T-helper 2 cell treated with Interferon-gamma antibody and Interleukin-4, amounts not matched to agents 100 ng/mL and 5 ng/mL, for 36 hours (primary cell): ENCODE measurements at regions not wholly inside any gene's neighbourhood (a gene's known extent, or its start where the extent isn't known, plus 50 kb on each side); places are given as distances from the start of the nearest gene placed in this dataset.
"Not testable (repeated sequence)": the region's sequence is repeated elsewhere in the genome, so short reads cannot be mapped to it uniquely, and the experiment has no call there.

ENCODE experiments used
- intact Hi-C: fragments of 100-400 bp; cut with micrococcal nuclease; formaldehyde crosslinking; loops from one replicate; pipeline ENCODE4 v1.15.1; 2023

DNA sequence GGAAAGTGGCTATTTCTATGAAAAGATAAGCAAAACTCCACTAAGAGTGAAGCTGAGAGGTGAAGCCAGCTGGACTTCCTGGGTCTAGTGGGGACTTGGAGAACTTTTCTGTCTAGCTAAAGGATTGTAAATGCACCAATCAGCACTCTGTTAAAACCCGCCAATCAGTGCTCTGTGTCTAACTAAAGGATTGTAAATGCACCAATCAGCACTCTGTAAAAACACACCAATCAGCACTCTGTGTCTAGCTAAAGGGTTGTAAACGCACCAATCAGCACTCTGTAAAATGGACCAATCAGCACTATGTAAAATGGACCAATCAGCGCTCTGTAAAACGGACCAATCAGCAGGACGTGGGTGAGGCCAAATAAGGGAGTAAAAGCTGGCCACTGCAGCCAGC, 364.8 kb upstream of the GRAMD2B start:
- intact Hi-C loops = not testable (repeated sequence)

- intact Hi-C loops = no loop called here
Observed at GRCh38 chr5:126062398-126063221, 360.6 kb upstream of the GRAMD2B start.

DNA sequence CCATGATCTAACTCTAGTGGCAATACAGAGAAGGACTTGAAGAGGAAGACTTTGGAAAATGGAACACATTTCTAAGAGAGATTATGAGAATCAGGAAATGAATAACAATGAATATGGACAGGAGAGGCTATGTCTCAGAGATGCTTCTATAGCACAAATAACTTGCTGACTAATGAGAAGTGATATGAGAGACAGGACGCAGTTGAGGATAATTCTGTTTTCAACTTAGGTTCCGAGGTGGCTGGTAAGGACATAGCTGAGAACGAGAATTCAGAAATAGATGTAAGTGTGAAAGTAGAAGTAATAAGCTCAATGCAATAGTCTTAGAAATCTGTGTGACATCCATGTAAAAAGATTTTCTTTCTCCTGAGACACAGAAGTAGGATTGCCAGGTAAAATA, 358.1 kb upstream of the GRAMD2B start:
- intact Hi-C loops = no loop called here

GRCh38 chr5:126066836-126067235, 356.4 kb upstream of the GRAMD2B start:
- intact Hi-C loops = no loop called here

- intact Hi-C loops = no loop called here
Observed at GRCh38 chr5:126067404-126067803, 355.8 kb upstream of the GRAMD2B start.

DNA sequence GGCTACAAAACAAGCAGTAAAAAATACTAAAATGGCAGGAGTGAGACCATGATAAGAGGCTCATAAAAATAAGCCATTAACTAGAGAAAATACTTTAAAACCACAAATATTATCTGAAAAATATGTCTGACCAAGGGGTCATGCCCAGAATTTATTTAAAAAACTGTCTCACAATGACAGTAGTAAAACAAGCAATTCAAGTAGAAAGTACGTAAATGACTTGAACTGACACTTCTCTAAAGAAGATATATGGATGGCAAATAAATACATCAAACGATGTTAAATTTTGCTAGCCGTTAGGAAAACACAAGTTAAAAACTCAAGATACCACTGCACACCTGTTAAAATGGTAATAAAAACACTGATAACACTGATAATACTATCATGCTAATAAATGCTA, 353.9 kb upstream of the GRAMD2B start:
- intact Hi-C loops = no loop called here

DNA sequence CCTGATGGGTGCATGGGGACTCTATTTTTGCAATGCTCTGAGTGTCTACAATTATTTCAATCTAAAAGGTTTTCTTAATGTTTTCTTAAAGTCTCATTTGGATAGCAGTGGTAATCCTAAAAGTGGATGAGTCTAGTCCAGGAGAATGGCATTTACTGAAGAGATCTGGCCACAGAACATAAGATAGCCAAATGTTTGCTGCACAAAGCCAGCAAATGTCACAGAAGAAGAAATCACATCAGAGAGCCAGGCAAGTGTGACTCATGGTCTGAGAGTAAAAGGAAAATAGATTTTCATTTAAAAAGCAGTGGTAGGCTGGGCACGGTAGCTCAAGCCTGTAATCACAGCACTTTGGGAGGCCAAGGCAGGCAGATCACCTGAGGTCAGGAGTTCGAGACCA, 352.7 kb upstream of the GRAMD2B start:
- intact Hi-C loops = no loop called here

DNA sequence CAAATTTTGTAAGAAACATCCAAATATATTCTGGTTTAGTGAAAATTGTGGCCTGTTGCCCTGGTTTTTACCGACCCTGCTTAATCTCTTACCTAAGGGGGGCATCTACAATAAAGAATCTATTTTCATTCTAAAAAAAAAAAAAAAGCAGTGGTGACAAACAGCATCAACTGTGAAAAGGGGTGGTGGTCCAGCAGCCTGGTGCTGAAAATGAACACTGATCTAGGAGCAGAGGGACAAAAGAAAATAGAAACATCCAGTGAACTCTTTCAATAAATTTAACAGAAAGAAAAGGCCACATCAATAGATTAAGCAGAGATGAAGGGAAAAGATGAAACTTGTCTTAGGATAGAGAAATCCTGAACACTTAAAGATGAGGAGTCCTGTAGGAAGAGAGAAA, 348.7 kb upstream of the GRAMD2B start:
- intact Hi-C loops = no loop called here

DNA sequence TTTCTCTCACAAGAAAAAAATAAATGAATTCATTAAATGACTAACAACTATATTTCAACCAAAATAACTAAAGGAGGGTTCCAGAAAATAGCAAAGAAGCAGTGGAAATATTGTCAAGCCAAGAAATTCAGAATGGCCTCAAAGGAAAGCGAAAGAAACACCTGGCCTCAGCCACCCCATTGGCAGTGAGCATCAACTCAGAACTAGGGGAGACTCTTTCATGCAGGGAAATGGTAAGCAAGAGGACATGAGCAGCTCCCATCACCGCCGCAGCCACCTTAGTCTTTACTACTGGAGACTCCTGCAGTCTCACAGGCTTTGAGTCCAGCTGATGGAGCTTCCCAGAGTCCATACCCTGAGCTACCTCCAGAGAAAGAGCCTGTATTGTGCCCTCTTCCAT, 343.9 kb upstream of the GRAMD2B start:
- intact Hi-C loops = no loop called here

GRCh38 chr5:126081209-126081608, 342.0 kb upstream of the GRAMD2B start:
- intact Hi-C loops = no loop called here

DNA sequence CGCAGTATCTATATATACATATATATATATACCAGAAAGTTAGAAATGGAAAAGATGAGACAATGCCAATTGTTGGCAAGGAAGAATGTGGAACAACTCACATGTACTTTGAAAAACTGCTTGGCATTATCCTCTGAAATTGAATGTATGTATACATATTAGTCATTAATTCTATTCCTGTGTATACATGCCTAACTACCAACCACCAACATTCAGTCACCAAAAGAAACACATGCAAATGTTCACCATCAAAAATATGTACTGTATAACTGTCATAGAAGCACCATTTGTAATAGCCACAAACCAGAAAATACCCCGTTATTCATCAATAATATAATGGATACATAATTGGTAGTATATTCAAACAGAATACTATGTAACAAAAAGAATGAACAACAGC, 330.2 kb upstream of the GRAMD2B start:
- intact Hi-C loops = no loop called here

DNA sequence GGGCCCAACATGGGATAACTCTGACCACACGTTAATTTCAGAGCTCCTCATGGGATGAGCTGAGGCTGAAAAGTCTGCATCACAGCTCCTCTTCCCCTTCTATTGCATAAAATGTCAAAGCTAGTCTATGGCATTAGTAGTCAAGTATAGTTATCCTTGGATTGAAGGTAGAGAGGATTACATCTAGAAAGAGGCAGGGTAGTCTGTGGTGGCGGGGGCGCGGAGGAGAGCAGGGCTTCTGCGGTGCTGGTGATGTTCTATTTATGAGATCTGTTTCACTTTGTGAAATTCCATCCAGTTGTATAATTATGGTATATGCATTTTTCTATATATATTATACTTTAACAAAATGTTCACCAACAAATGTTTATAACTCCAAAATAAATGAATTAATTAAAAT, 329.5 kb upstream of the GRAMD2B start:
- intact Hi-C loops = no loop called here

- intact Hi-C loops = no loop called here
Observed at GRCh38 chr5:126094991-126095390, 328.2 kb upstream of the GRAMD2B start.

DNA sequence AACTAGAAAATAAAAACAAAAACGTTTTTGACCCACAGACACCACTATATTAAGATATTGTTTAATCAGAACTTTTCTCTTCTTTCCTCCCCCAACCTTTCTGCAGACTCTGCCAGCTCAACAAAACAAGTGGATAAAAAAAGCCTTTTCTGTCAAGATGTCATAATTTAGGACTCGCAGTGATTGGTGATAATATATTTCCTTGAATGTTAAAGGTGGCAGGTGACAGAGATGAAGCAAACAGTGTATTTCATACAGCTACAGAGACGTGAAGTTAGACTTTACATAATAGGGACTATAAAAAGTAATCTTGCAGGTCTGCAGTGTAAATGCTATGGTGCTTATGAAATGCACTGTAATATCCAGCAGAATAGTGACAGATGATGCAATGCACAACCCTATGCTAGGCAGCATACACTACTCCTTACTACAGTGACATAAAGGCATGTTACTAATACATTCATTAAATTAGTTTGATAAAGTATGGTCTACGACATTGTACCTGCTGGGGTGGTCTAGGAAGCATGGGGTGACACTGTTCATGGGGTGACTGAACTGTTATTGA, 326.7 kb upstream of the GRAMD2B start:
- intact Hi-C loops = no loop called here

DNA sequence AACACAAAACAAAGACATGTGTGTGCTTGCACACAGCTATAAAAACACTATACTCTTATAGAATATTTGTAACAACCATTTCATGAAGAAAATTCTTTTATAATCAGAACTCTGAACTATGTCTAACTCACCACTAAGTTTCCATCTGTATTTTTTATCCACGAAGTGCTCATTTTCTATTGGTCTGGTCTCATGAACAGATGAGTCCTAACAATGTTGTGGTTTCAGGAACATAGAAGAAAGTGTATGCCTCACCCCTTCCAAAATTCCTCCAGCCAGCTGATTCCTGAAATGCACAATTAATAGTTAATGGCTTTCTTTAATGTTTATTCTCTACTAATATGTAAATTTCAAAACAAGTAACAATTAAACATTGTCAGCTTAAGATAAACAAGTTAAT, 325.3 kb upstream of the GRAMD2B start:
- intact Hi-C loops = no loop called here

DNA sequence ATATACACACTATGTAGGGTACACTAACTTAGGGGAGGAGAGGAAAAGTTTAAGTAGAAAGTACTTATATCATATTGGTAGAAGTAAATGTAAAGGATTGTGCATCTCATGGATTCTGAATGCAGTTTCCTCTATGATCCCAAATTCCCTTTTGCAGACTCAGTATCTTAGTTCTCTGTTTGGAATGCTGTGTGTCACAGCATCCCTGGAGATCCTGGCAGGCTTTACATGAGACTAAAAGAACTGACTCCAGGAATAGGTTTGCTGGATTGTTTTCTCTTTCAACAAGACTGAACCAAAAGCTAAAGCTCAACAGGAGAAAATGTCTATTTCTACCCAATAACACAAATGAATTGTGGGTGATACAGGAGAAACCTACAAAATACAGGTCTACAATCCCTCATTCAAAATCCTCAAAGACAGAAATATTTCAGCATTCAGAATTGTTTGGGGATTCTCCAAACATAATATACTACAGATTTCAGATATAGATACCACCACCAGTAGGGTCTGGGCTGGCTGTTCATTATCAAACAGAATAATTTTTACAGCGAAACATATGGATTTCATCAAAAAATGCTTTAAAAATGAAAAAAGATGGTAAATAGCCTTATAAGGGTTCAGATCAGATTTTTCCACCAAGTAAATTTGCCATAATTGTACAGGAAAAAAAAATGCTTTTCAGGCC, 324.7 kb upstream of the GRAMD2B start:
- intact Hi-C loops = no loop called here

DNA sequence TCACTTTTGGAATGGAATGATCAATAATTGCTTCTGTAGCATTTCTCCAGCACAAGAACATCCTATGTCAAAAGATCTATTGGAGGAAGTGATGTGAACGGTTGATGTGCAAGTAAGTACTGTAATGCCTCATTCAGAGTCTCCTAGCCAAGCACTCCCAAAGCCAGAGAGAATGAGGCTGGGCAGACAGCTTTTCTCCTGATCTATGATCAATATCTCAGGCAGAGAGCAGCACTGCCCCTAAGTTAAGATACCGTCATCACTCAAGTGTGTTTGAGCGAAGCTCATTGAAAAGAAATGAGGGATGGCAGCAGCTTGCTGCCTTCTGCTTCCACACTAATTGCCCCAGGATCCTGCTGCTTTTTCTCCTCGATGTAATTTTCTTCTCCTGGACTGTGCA, 324.1 kb upstream of the GRAMD2B start:
- intact Hi-C loops = no loop called here

- intact Hi-C loops = no loop called here
Observed at GRCh38 chr5:126100767-126101166, 322.4 kb upstream of the GRAMD2B start.

DNA sequence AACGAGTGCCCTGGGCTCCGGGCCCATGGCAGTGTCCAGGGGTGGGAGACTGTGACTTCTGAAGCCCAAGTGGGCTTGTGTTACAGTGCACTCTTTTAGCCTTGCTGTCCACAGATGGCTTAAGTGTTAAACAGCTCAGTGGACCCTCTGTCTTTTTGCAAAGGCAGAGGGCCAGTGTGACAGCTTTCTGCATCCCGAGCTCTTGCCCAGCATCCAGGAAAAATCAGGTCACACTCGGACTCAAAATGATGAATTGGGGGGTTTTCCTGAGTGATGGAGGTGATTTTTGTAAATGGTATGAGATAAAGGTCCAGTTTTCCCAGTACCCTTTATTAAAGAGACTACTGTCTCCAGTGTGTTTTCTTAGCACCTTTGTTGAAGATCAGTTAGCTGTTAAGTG, 321.3 kb upstream of the GRAMD2B start:
- intact Hi-C loops = no loop called here

- intact Hi-C loops = no loop called here
Observed at GRCh38 chr5:126103050-126103449, 320.2 kb upstream of the GRAMD2B start.

GRCh38 chr5:126103868-126104267, 319.3 kb upstream of the GRAMD2B start:
- intact Hi-C loops = no loop called here

DNA sequence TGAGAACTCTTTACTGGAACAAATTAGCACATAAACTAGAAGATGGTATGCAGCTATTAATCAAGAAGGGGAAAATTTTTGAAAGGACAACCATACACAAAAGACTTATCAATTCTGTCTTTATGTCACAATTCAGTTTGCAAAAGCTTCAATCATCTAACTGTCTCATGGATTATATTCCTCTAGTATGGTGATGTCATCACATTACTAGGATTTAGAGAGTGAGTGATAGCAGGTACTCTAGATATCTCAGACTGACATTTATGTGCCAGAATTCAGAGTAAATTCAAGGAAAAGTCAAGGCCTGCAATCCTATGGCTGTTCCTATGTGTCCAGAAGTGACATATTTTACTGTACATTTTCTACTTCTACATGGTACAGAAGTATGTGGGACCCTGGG, 318.9 kb upstream of the GRAMD2B start:
- intact Hi-C loops = no loop called here

DNA sequence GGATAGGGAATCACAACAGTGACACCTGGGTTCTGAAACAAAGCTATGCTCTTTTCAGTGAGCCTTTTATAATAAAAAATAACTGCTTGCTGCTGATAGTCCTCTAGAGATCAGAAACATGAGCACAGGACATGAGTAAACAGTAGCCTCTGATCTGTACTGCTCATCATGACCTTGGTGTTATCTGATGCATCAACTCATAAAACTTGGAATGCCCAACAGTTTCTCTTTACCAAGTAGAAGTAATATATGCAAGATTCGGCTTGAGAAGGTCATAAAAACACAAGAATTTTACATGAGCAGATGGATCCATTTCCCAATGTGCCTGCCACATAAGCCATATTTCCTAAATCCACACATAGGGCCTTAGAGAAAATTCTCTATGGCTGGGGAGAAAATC, 318.3 kb upstream of the GRAMD2B start:
- intact Hi-C loops = no loop called here
